ENCODE measurements at regions not wholly inside any gene's neighbourhood (a gene's known extent, or its start where the extent isn't known, plus 50 kb on each side); places are given as distances from the start of the nearest gene placed in this dataset.

DNA sequence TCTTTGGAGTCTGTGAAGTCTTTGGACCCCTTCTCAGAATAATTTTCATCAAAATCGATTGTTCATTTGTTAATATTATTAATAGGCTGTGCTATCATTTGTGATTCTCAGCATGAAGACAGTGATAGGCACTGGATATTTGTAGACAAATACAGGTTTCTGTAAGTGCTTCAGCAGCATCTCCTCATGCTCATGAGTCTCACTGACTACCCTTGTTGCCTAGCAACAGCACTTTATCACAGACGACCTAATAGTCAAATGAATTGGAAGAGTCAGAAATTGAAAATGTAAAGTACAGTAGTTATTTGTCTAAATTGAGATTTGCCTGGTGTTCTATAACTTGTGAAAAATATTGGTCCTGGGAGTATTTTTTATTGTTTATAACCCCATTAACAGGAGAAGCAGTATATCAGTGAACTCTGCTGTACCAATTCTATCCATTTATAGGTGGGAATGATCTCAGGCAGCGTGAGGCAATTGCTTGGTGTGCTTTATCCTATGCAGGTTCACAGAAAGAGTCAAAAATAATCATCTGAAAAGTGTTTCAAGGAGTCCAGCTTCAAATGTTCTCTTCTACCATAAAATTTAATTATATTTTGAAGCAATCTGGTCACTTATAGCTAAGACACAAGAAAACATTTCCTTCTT is 684.6 kb downstream of the RFPL4B start:
- TF ChIP-seq, protein P1, sequence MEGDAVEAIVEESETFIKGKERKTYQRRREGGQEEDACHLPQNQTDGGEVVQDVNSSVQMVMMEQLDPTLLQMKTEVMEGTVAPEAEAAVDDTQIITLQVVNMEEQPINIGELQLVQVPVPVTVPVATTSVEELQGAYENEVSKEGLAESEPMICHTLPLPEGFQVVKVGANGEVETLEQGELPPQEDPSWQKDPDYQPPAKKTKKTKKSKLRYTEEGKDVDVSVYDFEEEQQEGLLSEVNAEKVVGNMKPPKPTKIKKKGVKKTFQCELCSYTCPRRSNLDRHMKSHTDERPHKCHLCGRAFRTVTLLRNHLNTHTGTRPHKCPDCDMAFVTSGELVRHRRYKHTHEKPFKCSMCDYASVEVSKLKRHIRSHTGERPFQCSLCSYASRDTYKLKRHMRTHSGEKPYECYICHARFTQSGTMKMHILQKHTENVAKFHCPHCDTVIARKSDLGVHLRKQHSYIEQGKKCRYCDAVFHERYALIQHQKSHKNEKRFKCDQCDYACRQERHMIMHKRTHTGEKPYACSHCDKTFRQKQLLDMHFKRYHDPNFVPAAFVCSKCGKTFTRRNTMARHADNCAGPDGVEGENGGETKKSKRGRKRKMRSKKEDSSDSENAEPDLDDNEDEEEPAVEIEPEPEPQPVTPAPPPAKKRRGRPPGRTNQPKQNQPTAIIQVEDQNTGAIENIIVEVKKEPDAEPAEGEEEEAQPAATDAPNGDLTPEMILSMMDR (IDR thresholded peaks at IDR 0.05) = no peak
- DNase-seq (ENCODE audit: low spot score) (no peak), ATAC-seq (ENCODE audit: low FRiP score) (no peak)

DNA sequence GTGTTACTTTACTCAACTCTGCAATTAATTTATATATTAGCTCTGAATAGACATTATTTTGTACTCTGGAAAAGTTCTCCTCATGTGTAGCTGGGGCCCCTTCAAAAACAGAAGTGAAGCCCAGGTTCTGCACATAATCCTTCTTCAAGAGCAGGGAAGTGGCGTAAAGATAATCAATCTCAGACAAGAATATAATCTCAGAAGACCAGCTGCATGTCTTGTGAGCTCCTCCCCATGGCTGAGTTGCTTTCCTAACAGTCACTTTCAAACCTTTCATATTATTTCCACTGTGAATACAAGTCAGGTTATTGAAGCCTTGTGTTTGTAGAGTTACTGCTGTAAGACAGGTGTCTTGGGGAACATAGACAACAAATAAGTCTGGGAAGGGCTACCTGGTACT is 691.9 kb downstream of the RFPL4B start:
- TF ChIP-seq, protein P1 (IDR thresholded peaks at IDR 0.05) = no peak
- no peak for DNase-seq (ENCODE audit: low spot score)
- ATAC-seq (ENCODE audit: low FRiP score) = no peak

DNA sequence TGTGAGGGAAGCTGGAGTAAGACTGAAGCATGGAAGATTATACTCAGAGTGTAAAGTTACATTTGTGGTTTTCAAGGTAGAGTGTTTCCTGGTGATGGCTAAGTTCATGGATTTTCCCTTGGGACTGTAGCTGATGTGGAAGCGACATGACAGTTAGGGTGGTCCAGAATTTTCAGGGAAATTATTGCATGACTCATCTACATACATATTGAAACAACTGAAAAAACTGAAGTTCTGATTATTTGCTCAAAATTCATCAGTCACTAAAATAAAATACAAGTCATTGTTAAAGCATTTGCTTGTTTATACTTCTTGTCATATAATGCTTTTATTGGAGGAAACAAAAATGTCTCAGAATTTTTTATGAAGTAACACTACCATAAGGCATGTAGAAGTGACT is 700.0 kb downstream of the RFPL4B start:
- no peak for ATAC-seq (ENCODE audit: low FRiP score)
- DNase-seq (ENCODE audit: low spot score) = no peak
- TF ChIP-seq, protein P1 (IDR thresholded peaks at IDR 0.05) = no peak

DNA sequence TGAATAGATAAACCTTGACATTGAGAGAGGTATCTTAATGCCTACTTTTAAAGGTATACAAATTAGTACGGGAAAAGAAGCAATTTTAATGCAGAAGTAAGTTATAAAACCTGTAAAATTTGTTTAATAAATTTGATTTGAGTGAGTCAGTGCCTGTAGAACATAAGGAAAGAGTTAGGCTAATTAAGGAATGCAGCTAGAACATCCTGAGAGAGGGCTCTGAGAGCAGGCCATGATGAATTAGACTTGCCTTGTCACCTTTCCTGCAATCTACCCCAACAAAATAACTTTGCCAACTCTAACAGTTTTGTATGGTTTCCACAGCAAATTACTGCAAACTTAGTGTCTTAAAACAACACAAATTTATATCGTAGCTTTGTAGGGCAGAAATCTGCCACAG is 700.8 kb downstream of the RFPL4B start:
- DNase-seq (ENCODE audit: low spot score) (no peak), ATAC-seq (ENCODE audit: low FRiP score) (no peak)
- TF ChIP-seq, protein P1 (IDR thresholded peaks at IDR 0.05) = no peak

DNA sequence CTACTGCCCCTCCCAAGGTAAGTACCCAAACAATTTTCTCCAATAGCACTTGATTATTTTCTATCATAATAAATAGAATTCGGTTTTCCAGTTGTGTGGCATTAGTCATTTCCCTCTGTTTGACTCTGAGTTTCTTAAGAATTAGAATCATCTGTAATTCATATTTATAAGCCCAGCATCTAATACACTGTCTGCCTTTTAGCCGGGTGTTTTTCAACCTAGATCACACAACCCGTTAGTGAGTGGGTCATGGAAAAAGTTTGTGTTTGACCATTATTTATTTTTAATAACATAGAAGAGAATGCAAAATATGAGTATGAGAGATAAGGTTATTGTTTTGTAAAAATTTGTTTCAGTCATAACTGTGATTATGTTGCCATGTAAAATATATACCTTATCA is 701.6 kb downstream of the RFPL4B start:
- ATAC-seq (ENCODE audit: low FRiP score) = no peak
- TF ChIP-seq, protein P1 (IDR thresholded peaks at IDR 0.05) = no peak
- no peak for DNase-seq (ENCODE audit: low spot score)

DNA sequence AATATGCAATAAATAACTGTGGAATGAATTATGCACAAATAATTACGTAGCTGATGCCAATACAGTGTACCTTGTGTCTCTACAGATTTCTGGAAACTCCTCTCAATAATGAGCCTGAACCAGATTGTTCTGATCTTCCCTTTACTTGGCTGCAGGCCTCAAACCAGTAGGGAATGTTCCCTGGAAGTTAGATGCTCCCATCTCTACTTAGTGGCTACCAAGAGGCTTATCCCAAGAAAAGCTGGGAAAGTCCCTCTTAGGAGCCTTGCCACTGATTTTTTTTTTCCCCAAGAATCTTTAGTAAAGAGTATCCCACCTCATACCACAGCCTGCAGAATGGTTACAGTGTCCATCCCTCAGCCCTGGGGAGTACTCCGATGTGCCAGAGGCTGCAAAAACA is 702.1 kb downstream of the RFPL4B start:
- DNase-seq (ENCODE audit: low spot score) (no peak), ATAC-seq (ENCODE audit: low FRiP score) (no peak)
- TF ChIP-seq, protein P1 (IDR thresholded peaks at IDR 0.05) = no peak

DNA sequence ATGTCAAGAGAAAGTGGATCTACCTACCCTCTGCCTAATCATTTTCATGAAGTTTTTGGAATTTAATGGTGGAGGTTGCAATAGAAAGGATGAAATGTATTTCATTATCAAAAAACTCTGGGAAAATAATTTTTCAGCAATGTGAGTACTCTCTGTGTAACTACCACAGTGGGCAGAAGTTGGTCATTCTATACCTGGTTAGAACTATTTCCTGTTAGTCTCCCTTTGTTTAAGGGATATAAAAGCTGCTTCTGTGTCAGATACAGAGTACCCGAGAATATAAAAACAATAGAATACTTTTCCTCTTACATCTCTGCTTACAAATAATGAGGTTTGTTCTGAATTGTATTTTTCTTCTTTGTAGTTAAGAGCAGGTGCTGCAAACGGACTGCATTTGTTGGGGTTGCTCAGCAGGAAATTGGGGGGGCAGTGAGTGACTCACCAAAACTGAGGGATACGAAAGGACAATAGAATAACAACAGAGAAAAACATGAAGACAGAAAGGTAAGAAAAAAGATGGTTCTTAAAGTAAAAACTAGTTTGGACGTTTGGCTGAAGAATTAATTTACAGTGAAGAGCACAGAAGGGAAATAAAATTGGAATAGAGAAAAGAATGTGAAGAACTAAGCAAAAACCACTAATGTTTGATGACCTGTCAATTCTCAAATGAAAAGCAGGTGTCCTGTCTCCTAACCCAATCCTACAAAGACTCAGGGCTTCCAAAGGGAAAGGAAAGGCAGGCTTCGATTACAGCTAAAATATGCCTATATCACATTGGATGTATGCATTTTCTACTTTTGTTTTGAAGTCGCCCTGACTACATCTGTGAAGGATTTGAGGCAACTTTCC is 703.1 kb downstream of the RFPL4B start:
- TF ChIP-seq, protein P1 (IDR thresholded peaks at IDR 0.05) = no peak
- DNase-seq (ENCODE audit: low spot score) = no peak
- no peak for ATAC-seq (ENCODE audit: low FRiP score)
